Upper lobe of left lung (tissue), 4 donors: ENCODE measurements at regions not wholly inside any gene's neighbourhood (a gene's known extent, or its start where the extent isn't known, plus 50 kb on each side); places are given as distances from the start of the nearest gene placed in this dataset.

Experiments used
- CTCF ChIP-seq, 6 experiments: fragments of 450-650 bp in 4 of 6; fragments of 200-600 bp in 2 of 6; sonication (generic) in 2 of 6; IDR thresholded peaks; one replicate each; pipeline ENCODE4 v1.5.1; 2016 to 2019; ENCODE audit warnings: antibody characterized with exemption in 6 of 6
- EP300 ChIP-seq, 4 donors: sonication (generic); formaldehyde crosslinking; IDR thresholded peaks; one replicate each; pipeline ENCODE4 v1.5.1; 2017; ENCODE audit warnings: antibody characterized with exemption in 4 of 4, control low read depth in 2 of 4
- POLR2A ChIP-seq, 4 donors: fragments of 450-650 bp; IDR thresholded peaks; one replicate each; pipeline ENCODE4 v1.5.1; 2016 to 2017; ENCODE audit warnings: antibody characterized with exemption in 4 of 4, mild to moderate bottlenecking in 2 of 4

GRCh38 chr10:118952493-118953295 is 76.8 kb upstream of the NANOS1 start:
- TF ChIP-seq EP300 (IDR thresholded peaks at IDR 0.05) (no peak), CTCF (IDR thresholded peaks at IDR 0.05) (no peak), POLR2A (IDR thresholded peaks at IDR 0.05) (no peak)
